Activated CD4-positive, alpha-beta T cell treated with anti-CD3 and anti-CD28 coated beads, Interleukin-2, Interleukin-6, amounts not matched to agents 100 ng/mL and 50 ng/mL, durations not matched to agents 16 hours and 8 hours (primary cell): ENCODE measurements at regions not wholly inside any gene's neighbourhood (a gene's known extent, or its start where the extent isn't known, plus 50 kb on each side); places are given as distances from the start of the nearest gene placed in this dataset.
A peak's percentile ranks its signal among the peaks of the same experiment; 100 is the strongest.
"Not testable (repeated sequence)": the region's sequence is repeated elsewhere in the genome, so short reads cannot be mapped to it uniquely, and the experiment has no call there.

ENCODE experiments used
- DNase-seq: peaks from one replicate; pipeline ENCODE4 v3.0.0-alpha.2; 2020

DNA sequence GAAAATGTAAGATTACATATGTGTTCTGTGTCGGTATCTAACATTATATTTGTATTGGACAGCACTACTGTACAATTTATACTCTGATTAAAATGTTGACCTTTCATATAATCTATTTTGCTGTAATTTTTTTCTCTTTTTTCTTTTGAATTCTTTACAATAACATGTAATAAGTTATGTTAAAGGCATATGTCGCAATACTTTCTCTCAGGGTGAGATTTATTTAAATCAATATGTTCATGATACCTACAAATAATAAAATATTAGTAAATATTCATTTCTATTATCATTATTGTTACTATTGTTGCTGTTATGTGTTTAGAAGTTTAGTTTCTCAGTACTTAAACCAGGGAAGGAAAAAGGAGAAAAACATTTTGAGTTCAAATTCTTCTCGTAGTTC, 807.4 kb downstream of the STIM2 start:
- DNase-seq, result no peak

GRCh38 chr4:27678027-27678426, 817.4 kb downstream of the STIM2 start:
- no peak for DNase-seq

DNA sequence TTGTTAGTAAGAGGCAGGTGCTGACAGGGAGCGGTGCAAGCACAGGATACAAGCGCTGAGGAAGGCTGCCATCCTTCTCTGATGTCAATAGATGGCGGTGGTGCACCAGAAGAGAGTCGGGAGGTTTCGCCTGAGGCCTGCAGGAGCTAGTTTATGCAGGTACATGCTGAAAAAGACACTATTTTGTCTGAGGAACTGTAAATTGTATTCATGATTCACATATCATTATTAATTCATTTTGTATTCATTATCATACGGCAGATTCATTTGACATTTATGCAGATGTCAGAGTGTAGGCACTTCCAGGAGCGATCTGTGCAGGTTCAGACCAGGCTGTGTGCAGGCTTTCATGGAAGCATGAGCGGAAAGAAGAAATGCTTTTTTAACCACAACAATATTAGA, 824.0 kb downstream of the STIM2 start:
- peak; percentile 58 for DNase-seq

- no peak for DNase-seq
These were observed 824.5 kb downstream of the STIM2 start for GRCh38 chr4:27685091-27685490.

DNA sequence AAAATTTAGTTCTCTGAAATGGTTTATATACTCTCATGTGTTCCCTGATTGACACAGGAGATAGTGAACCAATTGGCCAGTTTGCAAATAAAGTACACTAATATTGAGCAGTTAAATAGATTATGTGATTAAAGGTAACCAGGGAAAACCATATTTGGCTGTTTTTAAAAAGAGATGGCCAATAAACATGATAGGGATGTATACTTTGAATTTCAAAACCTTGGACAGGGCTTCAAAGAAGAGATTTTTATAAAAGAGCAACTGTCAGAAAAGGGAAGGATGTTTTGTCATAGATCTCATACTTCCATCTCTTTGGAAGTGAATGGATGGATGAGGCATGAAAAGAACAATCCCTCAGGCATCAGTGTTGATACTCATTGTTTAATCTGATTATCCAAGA, 825.3 kb downstream of the STIM2 start:
- no peak for DNase-seq

- peak; percentile 36 for DNase-seq
These were observed 831.5 kb downstream of the STIM2 start for GRCh38 chr4:27692158-27692557.

DNA sequence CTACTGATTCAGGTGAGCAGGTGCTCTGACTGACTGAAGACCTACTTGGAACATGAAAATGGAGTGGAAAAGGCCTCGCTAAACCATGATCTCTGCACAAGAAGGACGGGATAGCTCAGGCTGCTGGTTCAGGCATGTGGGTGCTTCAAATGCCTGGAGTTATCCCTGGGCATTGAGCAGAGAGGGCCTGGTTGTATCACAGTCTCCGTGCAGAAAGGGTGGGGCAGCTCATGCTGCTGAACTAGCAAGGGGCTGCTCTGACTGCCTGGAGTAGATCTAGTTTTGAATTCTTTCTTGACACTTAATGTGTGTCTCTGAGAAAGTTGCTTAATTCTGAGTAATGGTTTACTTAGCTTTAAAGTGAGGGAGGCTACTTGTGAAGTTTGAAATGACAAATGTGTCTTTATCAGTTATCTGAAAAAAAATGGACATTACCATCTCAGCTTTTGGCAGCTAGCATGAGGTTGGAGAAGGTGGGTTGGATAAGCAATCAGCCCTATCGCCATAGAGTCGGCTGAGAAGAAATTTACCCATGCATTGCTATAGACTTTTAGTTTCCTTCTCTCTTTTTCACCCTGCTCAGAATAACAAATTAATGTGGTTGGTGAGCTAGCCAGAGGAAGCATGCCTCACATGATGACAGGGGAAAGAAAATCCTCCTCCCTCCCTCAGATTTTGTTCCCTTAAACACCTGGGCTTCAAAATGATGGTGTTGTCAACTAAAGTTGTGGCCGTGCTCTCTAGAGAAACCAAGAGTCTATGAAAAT, 832.4 kb downstream of the STIM2 start:
- DNase-seq, result no peak

DNA sequence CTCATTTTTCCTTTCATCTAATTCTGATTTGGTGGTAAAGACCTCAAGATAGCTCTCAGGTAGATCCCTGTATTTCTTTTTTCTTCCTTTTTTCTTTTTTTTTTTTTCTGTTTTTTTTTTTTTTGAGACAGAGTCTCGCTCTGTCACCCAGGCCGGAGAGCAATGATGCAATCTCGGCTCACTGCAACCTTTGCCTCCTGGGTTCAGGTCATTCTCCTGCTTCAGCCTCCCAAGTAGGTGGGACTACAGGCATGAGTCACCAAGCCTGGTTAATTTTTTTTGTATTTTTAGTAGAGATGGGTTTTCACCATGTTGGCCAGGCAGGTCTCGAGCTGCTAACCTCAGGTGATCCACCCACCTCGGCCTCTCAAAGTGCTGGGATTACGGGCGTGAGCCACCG, 835.6 kb downstream of the STIM2 start:
- not testable (repeated sequence) for DNase-seq

DNA sequence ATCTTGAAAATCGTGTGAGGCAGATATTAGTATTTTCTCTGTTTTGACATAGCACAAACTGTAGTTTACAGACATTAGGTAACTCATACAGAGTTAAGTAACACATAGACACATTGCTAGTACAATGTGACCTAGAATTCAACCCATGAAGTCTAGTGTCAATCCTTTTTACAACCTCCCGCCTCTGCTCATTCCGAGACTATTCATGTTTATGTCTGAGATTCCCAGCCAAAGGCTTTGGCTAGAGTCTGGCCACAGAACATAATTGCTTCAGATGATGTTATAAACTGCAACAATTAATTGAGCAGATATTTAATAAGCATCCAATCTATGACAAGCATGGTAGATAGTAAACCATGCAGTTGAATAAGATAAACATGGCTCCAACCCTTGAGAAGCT, 841.0 kb downstream of the STIM2 start:
- DNase-seq, result no peak

DNA sequence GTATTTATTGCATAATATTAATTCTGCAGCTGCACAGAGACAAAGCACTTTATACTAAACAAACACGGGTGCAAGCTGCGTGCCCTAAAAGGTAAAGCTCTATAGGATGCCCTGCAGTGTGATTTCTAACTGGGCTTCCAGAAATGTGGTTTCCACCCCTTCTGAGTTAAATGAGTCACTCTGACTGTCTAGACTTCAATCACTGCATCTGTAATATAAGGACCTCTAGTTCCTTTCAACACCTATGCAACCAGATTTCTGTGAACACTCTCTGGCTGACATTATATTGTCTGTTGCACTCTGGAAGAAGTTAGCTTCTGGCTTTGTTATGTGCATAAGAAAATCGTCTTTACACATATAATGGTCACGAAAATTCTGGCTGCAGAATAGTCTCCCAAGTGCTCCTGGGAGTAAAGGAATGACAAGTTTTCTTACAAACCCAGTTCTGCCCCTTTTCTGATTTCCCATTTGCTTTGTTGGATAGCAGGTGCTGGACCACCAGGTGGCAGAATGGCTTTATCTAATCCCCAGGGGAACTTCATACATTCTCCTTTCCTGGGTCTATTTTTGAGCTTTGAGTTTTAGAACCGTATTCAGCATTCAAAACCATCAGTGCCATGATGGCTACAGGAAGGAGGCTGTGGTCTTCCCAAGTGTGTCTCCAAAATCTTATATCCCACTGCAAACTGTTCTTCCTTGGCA, 842.2 kb downstream of the STIM2 start:
- DNase-seq, result no peak

GRCh38 chr4:27703771-27704170, 843.1 kb downstream of the STIM2 start:
- no peak for DNase-seq

GRCh38 chr4:27711041-27711440, 850.4 kb downstream of the STIM2 start:
- DNase-seq, result no peak

DNA sequence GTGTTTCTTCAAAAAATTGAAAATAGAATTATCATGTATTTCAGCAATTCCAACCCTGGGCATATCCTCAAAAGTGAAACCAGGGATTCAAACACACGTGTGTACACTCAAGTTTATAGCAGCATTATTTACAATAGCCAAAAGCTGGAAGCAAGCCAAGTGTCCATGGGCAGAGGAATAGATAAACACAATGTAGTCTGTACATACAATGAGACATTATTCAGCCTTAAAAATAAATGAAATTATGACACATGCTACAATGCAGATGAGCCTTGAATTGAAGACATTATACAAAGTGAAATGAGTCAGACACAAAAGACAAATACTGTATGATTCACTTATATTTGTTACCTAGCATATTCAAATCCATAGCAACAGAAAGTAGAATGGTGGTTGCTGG, 853.4 kb downstream of the STIM2 start:
- no peak for DNase-seq

GRCh38 chr4:27716693-27717430, 856.2 kb downstream of the STIM2 start:
- DNase-seq, result no peak

DNA sequence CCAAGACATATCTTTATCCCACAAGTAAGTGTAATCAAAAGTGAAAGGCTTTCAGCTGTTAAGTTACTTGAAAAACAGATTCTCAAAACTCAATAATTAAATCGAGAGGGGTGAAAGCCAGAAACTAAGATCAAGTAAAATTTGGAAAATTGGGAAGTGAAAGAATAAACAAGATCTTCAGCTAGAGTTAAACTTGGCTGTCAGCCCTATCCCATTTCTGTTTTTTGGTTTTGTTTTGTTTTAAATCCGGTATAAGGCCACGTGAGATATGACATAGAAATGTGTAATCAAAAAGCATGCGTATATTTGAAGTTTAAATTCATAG, 856.8 kb downstream of the STIM2 start:
- DNase-seq, result no peak

- DNase-seq, result no peak
These were observed 859.5 kb downstream of the STIM2 start for GRCh38 chr4:27720010-27720766.

GRCh38 chr4:27721193-27721592, 860.6 kb downstream of the STIM2 start:
- DNase-seq, result no peak

DNA sequence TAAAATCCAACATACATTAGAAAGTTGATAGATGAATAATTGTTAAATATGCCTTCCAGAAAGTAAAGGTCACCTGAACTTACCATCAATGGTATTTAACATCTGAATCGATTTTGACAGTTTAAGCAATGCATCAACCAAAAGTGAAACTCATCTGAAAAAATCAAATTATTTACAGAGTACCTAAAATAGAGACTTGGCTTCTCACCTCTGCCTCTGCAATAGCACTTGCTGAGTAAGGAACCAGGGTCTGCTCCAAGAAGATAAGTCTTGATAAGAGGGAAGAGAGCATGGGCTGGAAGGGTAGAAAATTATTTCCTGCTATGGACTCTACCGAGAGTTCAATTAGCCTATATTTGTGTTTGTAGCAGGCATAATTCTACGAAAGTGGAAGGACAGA, 868.3 kb downstream of the STIM2 start:
- DNase-seq, result no peak

- no peak for DNase-seq
These were observed 882.2 kb downstream of the STIM2 start for GRCh38 chr4:27742816-27743215.

DNA sequence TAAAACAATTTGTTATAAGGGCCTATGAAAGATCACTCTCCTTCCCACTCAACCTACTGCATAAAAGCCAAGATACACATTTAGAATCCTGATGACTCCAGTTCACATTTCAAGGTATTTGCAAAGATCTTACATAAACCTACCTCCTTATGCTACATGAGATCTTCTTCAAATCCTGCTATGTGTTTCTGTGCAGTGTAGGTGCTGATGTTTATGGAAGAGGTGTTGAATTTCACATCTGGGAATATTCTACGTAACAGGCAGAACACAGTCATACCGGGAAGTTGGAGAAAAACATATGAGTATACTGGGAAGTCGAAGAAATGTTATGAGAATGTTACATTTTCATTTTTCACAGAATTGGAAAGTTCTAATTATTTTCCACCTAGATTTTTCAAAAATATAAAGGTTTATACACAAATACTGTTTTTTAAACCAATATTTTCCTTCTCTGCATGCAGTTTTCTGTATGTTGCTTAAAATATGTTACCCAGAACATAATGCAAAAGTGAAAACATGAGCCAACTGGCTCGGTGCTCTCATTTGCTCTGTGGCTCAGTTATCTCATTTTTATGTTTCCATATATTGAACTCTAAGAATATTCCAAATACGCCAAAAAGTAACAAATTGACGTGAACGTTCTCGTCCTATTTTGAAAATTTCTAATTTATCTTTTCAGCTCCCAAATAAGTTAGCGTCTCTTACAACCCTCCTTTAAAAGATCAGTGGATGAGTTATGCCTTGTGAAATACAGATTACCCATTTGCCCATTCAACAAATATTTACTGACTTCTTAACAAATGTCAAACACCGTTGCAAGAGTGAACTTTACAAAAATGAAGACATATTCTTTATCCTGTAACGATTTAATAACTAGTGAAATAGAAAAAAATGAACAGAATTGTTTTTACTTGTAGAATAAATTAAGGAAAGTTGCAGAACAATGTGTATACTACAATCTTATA, 899.3 kb downstream of the STIM2 start:
- no peak for DNase-seq

GRCh38 chr4:27763830-27764525, 903.3 kb downstream of the STIM2 start:
- no peak for DNase-seq

DNA sequence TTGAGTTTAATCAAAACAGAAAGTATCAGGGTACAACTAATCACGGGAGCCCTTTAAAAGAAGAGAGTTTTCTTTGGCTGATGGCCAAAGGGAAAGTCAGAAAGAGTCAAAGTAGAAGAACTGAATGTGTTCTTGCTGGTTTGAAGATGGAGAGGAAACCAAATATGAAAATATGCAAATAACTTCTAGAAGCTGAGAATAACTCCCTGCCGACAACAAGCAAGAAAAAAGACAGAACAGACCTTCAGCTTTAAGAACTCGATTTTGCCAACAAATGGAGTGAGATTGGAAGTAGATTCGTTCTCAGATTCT, 903.8 kb downstream of the STIM2 start:
- DNase-seq, result no peak
